OCI-LY7 (cell line): ENCODE measurements at regions not wholly inside any gene's neighbourhood (a gene's known extent, or its start where the extent isn't known, plus 50 kb on each side); places are given as distances from the start of the nearest gene placed in this dataset.

Experiments used
- BruUV-seq: library from RNA; stranded (reverse); fragments of 400-500 nt; replicated peaks from 2 replicates; lab custom pipeline; 2021; lab: Mats Ljungman, UMichigan
- CTCF ChIA-PET: fragments of 300-600 bp; sonication (Branson Sonifier 250); formaldehyde crosslinking; loops from one replicate; lab custom pipeline; 2022; ENCODE audit warnings: antibody characterized with exemption; ENCODE audit not compliant: unreplicated experiment; lab: Charles Lee
- POLR2A ChIA-PET: fragments of 300-600 bp; sonication (Branson Sonifier 250); formaldehyde crosslinking; loops from one replicate; lab custom pipeline; 2022; ENCODE audit warnings: antibody characterized with exemption; lab: Charles Lee
- DNase-seq: peaks from one replicate; pipeline ENCODE4 v3.0.0-alpha.2; 2015; ENCODE audit warnings: low spot score
- H2AFZ ChIP-seq: fragments of 200-600 bp; sonication (generic), shearing (Covaris generic); 2 replicates; pipeline ENCODE4 v1.6.1; 2014; ENCODE audit warnings: mild to moderate bottlenecking, antibody characterized with exemption, low read length, moderate library complexity
- H3K27ac ChIP-seq: fragments of 200-600 bp; sonication (generic); 2 replicates; pipeline ENCODE4 v1.5.1; 2014; ENCODE audit warnings: mixed run types, low read depth, mild to moderate bottlenecking, moderate library complexity, low read length, inconsistent platforms; ENCODE audit not compliant: poor library complexity, severe bottlenecking
- H3K36me3 ChIP-seq: fragments of 200-600 bp; sonication (generic); 2 replicates; pipeline ENCODE4 v1.6.1; 2014; ENCODE audit warnings: mild to moderate bottlenecking, antibody characterized with exemption, low read length, moderate library complexity, mixed read lengths; ENCODE audit not compliant: insufficient read depth
- H3K4me1 ChIP-seq: fragments of 200-600 bp; sonication (generic); 2 replicates; pipeline ENCODE4 v1.5.1; 2014; ENCODE audit warnings: mild to moderate bottlenecking, low read length; ENCODE audit not compliant: insufficient read depth, poor library complexity, severe bottlenecking
- H3K4me2 ChIP-seq: fragments of 200-600 bp; sonication (generic); 2 replicates; pipeline ENCODE4 v1.6.1; 2014; ENCODE audit warnings: mild to moderate bottlenecking, low read length
- H3K4me3 ChIP-seq: fragments of 200-600 bp; sonication (generic); 2 replicates; pipeline ENCODE4 v1.5.1; 2014; ENCODE audit warnings: mild to moderate bottlenecking, low read depth, low read length; ENCODE audit not compliant: poor library complexity, severe bottlenecking
- H3K79me2 ChIP-seq: fragments of 200-600 bp; sonication (generic); 2 replicates; pipeline ENCODE4 v1.6.1; 2016; ENCODE audit warnings: low read depth, mild to moderate bottlenecking, low read length, moderate library complexity, mixed read lengths; ENCODE audit not compliant: insufficient read depth
- H3K9me2 ChIP-seq: fragments of 200-600 bp; sonication (generic); 2 replicates; pipeline ENCODE4 v1.6.1; 2016; ENCODE audit warnings: mild to moderate bottlenecking, low read length, mixed read lengths; ENCODE audit not compliant: insufficient read depth
- H3K9me3 ChIP-seq: fragments of 200-600 bp; sonication (generic); 2 replicates; pipeline ENCODE4 v1.6.1; 2014; ENCODE audit warnings: mild to moderate bottlenecking, mixed run types, low read length, mixed read lengths
- H4K20me1 ChIP-seq: fragments of 200-600 bp; sonication (generic); 2 replicates; pipeline ENCODE4 v1.6.1; 2014; ENCODE audit warnings: mild to moderate bottlenecking, antibody characterized with exemption, low read length, moderate library complexity, mixed read lengths; ENCODE audit not compliant: insufficient read depth
- CTCF ChIP-seq: fragments of 200-600 bp; sonication (generic); conservative IDR thresholded peaks from 2 replicates; pipeline ENCODE4 v1.5.1; 2014; ENCODE audit warnings: mild to moderate bottlenecking, antibody characterized with exemption, low read length, moderate library complexity, mixed read lengths
- EZH2phosphoT487 ChIP-seq: fragments of 200-600 bp; sonication (generic); IDR thresholded peaks from 2 replicates; pipeline ENCODE4 v1.6.1; 2018; ENCODE audit warnings: low read depth, borderline replicate concordance, mild to moderate bottlenecking, mixed run types, antibody characterized with exemption, low read length, moderate library complexity, mixed read lengths
- intact Hi-C: fragments of 100-400 bp; cut with micrococcal nuclease; formaldehyde crosslinking; loops from one replicate; pipeline ENCODE4 v1.10.0; 2022; ENCODE audit not compliant: unreplicated experiment

GRCh38 chrY:8466813-8467212 lies 870.5 kb upstream of the TSPY4 start:
- TF ChIP-seq EZH2phosphoT487 (no peak), CTCF (no peak)
- no peak overlapping the region for H2AFZ ChIP-seq
- no peak for DNase-seq
- no peaks in the 10 kb centered on the region for H3K36me3 ChIP-seq
- intact Hi-C loops, result no loop called here
- no peak overlapping the region for H3K4me3 ChIP-seq
- CTCF ChIA-PET, result no interaction called here
- POLR2A ChIA-PET, result no interaction called here
- BruUV-seq, result no TSS peak
- H3K79me2 ChIP-seq, result no peaks in the 10 kb centered on the region
- no peaks in the 10 kb centered on the region for H4K20me1 ChIP-seq
- no peaks in the 10 kb centered on the region for H3K4me1 ChIP-seq
- H3K9me2 ChIP-seq, result no peaks in the 10 kb centered on the region
- no peak overlapping the region for H3K27ac ChIP-seq
- H3K9me3 ChIP-seq, result no peaks in the 10 kb centered on the region
- no peak overlapping the region for H3K4me2 ChIP-seq

- ChIA-PET POLR2A (no interaction called here), CTCF (no interaction called here)
- Histone ChIP-seq H3K27ac (no peak overlapping the region), H3K4me2 (no peak overlapping the region), H3K4me1 (no peaks in the 10 kb centered on the region), H4K20me1 (no peaks in the 10 kb centered on the region), H3K4me3 (no peak overlapping the region), H3K9me3 (no peaks in the 10 kb centered on the region), H2AFZ (no peak overlapping the region), H3K36me3 (no peaks in the 10 kb centered on the region), H3K9me2 (no peaks in the 10 kb centered on the region), H3K79me2 (no peaks in the 10 kb centered on the region)
- intact Hi-C loops, result no loop called here
- BruUV-seq, result no TSS peak
- no peak for DNase-seq
- TF ChIP-seq EZH2phosphoT487 (no peak), CTCF (no peak)
Measured at GRCh38 chrY:8470249-8470648, 867.0 kb upstream of the TSPY4 start.

DNA sequence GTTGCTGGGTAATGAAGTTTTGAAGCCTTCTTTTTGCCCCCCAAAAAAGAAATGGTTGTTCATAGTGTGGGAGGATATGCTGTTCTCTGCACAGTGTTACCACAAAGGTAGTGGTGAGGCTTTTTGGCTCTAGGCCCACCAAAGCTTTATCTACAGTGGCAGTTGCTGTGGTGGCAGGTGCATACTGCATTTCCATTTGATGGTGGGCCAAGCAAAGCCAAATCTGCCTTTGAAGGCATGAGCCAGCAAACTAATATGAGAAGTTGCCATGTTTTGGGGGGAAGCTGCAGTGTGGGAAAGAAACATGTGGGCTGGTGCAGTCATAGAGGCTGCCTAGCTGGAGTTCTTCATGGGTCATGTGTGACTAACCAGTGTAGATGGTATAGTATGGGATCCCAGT lies 858.1 kb upstream of the TSPY4 start:
- no peaks in the 10 kb centered on the region for H3K36me3 ChIP-seq
- no TSS peak for BruUV-seq
- no peak for DNase-seq

More for the DNA sequence above, 858.1 kb upstream of the TSPY4 start:
- no peaks in the 10 kb centered on the region for H3K4me1 ChIP-seq
- intact Hi-C loops, result no loop called here
- H3K79me2 ChIP-seq, result no peaks in the 10 kb centered on the region
- H2AFZ ChIP-seq, result no peak overlapping the region
- H3K27ac ChIP-seq, result no peak overlapping the region
- H3K4me3 ChIP-seq, result no peak overlapping the region
- CTCF ChIA-PET, result no interaction called here
- POLR2A ChIA-PET, result interaction anchor here (0.7 kb wide), 1 partner anchor 113 kb away, joined by 3 read pairs; no protein-coding TSS in a partner anchor
- TF ChIP-seq EZH2phosphoT487 (no peak), CTCF (no peak)
- no peak overlapping the region for H3K4me2 ChIP-seq
- H3K9me3 ChIP-seq, result no peaks in the 10 kb centered on the region
- no peaks in the 10 kb centered on the region for H4K20me1 ChIP-seq
- no peaks in the 10 kb centered on the region for H3K9me2 ChIP-seq
